Heart left ventricle (tissue), 13 donors: ENCODE measurements at regions not wholly inside any gene's neighbourhood (a gene's known extent, or its start where the extent isn't known, plus 50 kb on each side); places are given as distances from the start of the nearest gene placed in this dataset.

Experiments
- CTCF ChIP-seq, 12 donors: fragments of 200-600 bp; sonication (generic) in 4 of 12; IDR thresholded peaks; one replicate each; pipeline versions ENCODE4 v1.5.0 to v1.8.0; 2018 to 2022; ENCODE audit warnings: antibody characterized with exemption in 12 of 12, mild to moderate bottlenecking in 5 of 12
- POLR2A ChIP-seq, 2 donors: fragments of 450-650 bp; IDR thresholded peaks; one replicate each; pipeline ENCODE4 v1.6.1; 2017; ENCODE audit warnings: antibody characterized with exemption in 2 of 2, mild to moderate bottlenecking in 2 of 2, moderate library complexity in 2 of 2
- donor health status: ischemic (EF 13 %, LVEDD 7.1; RV severe dilation, severe dysfunction).
- donor health status: DM: no; HTN: yes; CAD: no.
- donor health status: DM: no; HTN: no; CAD: no.
- donor health status: ischemic (EF 25% LVEDD 6.9; RV normal size, moderate dysfunction).
- donor health status: ischemic (EF 25% LVEDD 5.7; RV mildly dilated, moderate dysfunction).
- donor health status: ischemic (EF 35%, LVEDD 5.7; RV mildly dilated, moderate dysfunction).
- donor health status: nonischemic (EF 11% LVEDD 7.7; RV severe dilation, severe dysfunction).
- donor health status: DM: yes; HTN: yes; CAD: no.
- donor health status: PGD.
- donor health status: ischemic (EF 29% LVEDD 5.4; RV normal size, mild dysfunction).
- donor health status: nonischemic (EF 23%, LVEDD 6.1; RV moderate dilation, normal function).

- TF ChIP-seq CTCF (IDR thresholded peaks at IDR 0.05) (no peak), POLR2A (IDR thresholded peaks at IDR 0.05) (no peak)
Measured at GRCh38 chr16:66227766-66228530, 138.5 kb upstream of the CDH5 start.
